OCI-LY1 (cell line): ENCODE measurements at regions not wholly inside any gene's neighbourhood (a gene's known extent, or its start where the extent isn't known, plus 50 kb on each side); places are given as distances from the start of the nearest gene placed in this dataset.

Experiments
- H2AFZ ChIP-seq: fragments of 200-600 bp; sonication (generic), shearing (Covaris generic); 2 replicates; pipeline ENCODE4 v1.6.0; 2014; ENCODE audit warnings: antibody characterized with exemption, mild to moderate bottlenecking, low read length
- H3F3A ChIP-seq: fragments of 200-600 bp; sonication (generic), shearing (Covaris generic); 2 replicates; pipeline ENCODE4 v1.6.0; 2014; ENCODE audit warnings: mild to moderate bottlenecking, antibody characterized with exemption, low read length, moderate library complexity; ENCODE audit not compliant: insufficient read depth
- H3K27ac ChIP-seq: fragments of 200-600 bp; sonication (generic); 2 replicates; pipeline ENCODE4 v1.5.1; 2014; ENCODE audit warnings: low read length, mixed run types, mild to moderate bottlenecking, low read depth; ENCODE audit not compliant: poor library complexity, severe bottlenecking
- H3K27me3 ChIP-seq: fragments of 200-600 bp; sonication (generic); 2 replicates; pipeline ENCODE4 v1.6.0; 2014; ENCODE audit warnings: antibody characterized with exemption, mild to moderate bottlenecking, low read length, moderate library complexity; ENCODE audit not compliant: insufficient read depth
- H3K36me3 ChIP-seq: fragments of 200-600 bp; sonication (generic); 2 replicates; pipeline ENCODE4 v1.6.1; 2014; ENCODE audit warnings: mild to moderate bottlenecking, antibody characterized with exemption, low read length, moderate library complexity, mixed read lengths; ENCODE audit not compliant: insufficient read depth
- H3K4me1 ChIP-seq: fragments of 200-600 bp; sonication (generic); 2 replicates; pipeline ENCODE4 v1.5.1; 2014; ENCODE audit warnings: mild to moderate bottlenecking, low read length, moderate library complexity; ENCODE audit not compliant: insufficient read depth, severe bottlenecking
- H3K4me2 ChIP-seq: fragments of 200-600 bp; sonication (generic), shearing (Covaris generic); 2 replicates; pipeline ENCODE4 v1.6.1; 2014; ENCODE audit warnings: low read length
- H3K4me3 ChIP-seq: fragments of 200-600 bp; sonication (generic); 2 replicates; pipeline ENCODE4 v1.5.1; 2014; ENCODE audit warnings: low read length, low read depth, mild to moderate bottlenecking, mixed read lengths; ENCODE audit not compliant: poor library complexity, severe bottlenecking
- H3K79me2 ChIP-seq: fragments of 200-600 bp; shearing (Covaris generic); 2 replicates; pipeline ENCODE4 v1.6.1; 2016; ENCODE audit warnings: mixed run types, low read length, mixed read lengths; ENCODE audit not compliant: insufficient read depth
- H3K9ac ChIP-seq: fragments of 200-600 bp; sonication (generic), shearing (Covaris generic); 2 replicates; pipeline ENCODE4 v1.6.1; 2014; ENCODE audit warnings: mild to moderate bottlenecking, low read length, mixed read lengths
- H3K9me2 ChIP-seq: fragments of 200-600 bp; sonication (generic), shearing (Covaris generic); 2 replicates; pipeline ENCODE4 v1.6.1; 2014; ENCODE audit warnings: low read depth, mild to moderate bottlenecking, low read length, mixed read lengths
- H3K9me3 ChIP-seq: fragments of 200-600 bp; shearing (Covaris generic); 2 replicates; pipeline ENCODE4 v1.6.1; 2014; ENCODE audit warnings: low read length, mixed read lengths
- H4K20me1 ChIP-seq: fragments of 200-600 bp; sonication (generic), shearing (Covaris generic); 2 replicates; pipeline ENCODE4 v1.6.0; 2016; ENCODE audit warnings: mild to moderate bottlenecking, low read length; ENCODE audit not compliant: insufficient read depth
- CTCF ChIP-seq: fragments of 200-600 bp; sonication (generic), shearing (Covaris generic); IDR thresholded peaks from 2 replicates; pipeline ENCODE4 v1.5.1; 2017; ENCODE audit warnings: mild to moderate bottlenecking, antibody characterized with exemption, low read length, moderate library complexity, mixed read lengths
- EZH2 ChIP-seq: fragments of 200-600 bp; sonication (generic), shearing (Covaris generic); IDR thresholded peaks from 2 replicates; pipeline ENCODE4 v1.8.0; 2017; ENCODE audit warnings: borderline replicate concordance, mixed run types, mild to moderate bottlenecking, antibody characterized with exemption, low read length, moderate library complexity, mixed read lengths

- Histone ChIP-seq H3K27ac (peak overlapping the region; percentile 89), H4K20me1 (no peaks in the 10 kb centered on the region), H2AFZ (no peak overlapping the region), H3K9me2 (no peaks in the 10 kb centered on the region), H3K9ac (peak overlapping the region; percentile 32), H3F3A (no peaks in the 10 kb centered on the region), H3K4me1 (peaks cover 31% of the 10 kb centered on the region), H3K4me2 (peak overlapping the region; percentile 43), H3K79me2 (no peaks in the 10 kb centered on the region; the same call in 1 of the 2 replicates), H3K9me3 (peaks cover 6% of the 10 kb centered on the region; the same call in 1 of the 2 replicates), H3K27me3 (no peaks in the 10 kb centered on the region), H3K36me3 (no peaks in the 10 kb centered on the region), H3K4me3 (peak overlapping the region; percentile 12)
- TF ChIP-seq CTCF (no peak), EZH2 (no peak)
Observed at GRCh38 chr13:80400865-80401426, 60.0 kb upstream of the SPRY2 start.

GRCh38 chr13:80400164-80400864 is 59.4 kb upstream of the SPRY2 start:
- no peaks in the 10 kb centered on the region for H3K9me2 ChIP-seq
- H3K27ac ChIP-seq, result peak overlapping the region; percentile 89
- peak overlapping the region; percentile 37 for H3K9ac ChIP-seq
- no peaks in the 10 kb centered on the region for H4K20me1 ChIP-seq
- peaks cover 31% of the 10 kb centered on the region for H3K4me1 ChIP-seq
- peak overlapping the region; percentile 43 for H3K4me2 ChIP-seq
- H3F3A ChIP-seq, result no peaks in the 10 kb centered on the region
- no peak overlapping the region for H2AFZ ChIP-seq
- H3K4me3 ChIP-seq, result peak overlapping the region; percentile 17
- no peaks in the 10 kb centered on the region for H3K36me3 ChIP-seq
- peaks cover 6% of the 10 kb centered on the region; the same call in 1 of the 2 replicates for H3K9me3 ChIP-seq
- H3K27me3 ChIP-seq, result no peaks in the 10 kb centered on the region
- no peak for TF ChIP-seq EZH2
- TF ChIP-seq CTCF, result no peak
- H3K79me2 ChIP-seq, result no peaks in the 10 kb centered on the region; the same call in 1 of the 2 replicates

GRCh38 chr13:80399340-80400163 is 58.6 kb upstream of the SPRY2 start:
- H3K36me3 ChIP-seq, result no peaks in the 10 kb centered on the region
- H3K9me3 ChIP-seq, result no peaks in the 10 kb centered on the region; the same call in 1 of the 2 replicates
- peak overlapping the region; percentile 17 for H3K4me3 ChIP-seq
- no peaks in the 10 kb centered on the region for H3K27me3 ChIP-seq
- no peaks in the 10 kb centered on the region for H3K9me2 ChIP-seq
- H3K79me2 ChIP-seq, result no peaks in the 10 kb centered on the region; the same call in 1 of the 2 replicates
- peak overlapping the region; percentile 37 for H3K9ac ChIP-seq
- no peak overlapping the region for H2AFZ ChIP-seq
- H3F3A ChIP-seq, result no peaks in the 10 kb centered on the region
- H3K4me1 ChIP-seq, result peaks cover 31% of the 10 kb centered on the region
- peak overlapping the region; percentile 43 for H3K4me2 ChIP-seq
- H4K20me1 ChIP-seq, result no peaks in the 10 kb centered on the region
- TF ChIP-seq EZH2, result no peak
- TF ChIP-seq CTCF, result no peak
- peak overlapping the region; percentile 89 for H3K27ac ChIP-seq
